HG03469 (cell line): ENCODE measurements at regions not wholly inside any gene's neighbourhood (a gene's known extent, or its start where the extent isn't known, plus 50 kb on each side); places are given as distances from the start of the nearest gene placed in this dataset.
"Not testable (repeated sequence)": the region's sequence is repeated elsewhere in the genome, so short reads cannot be mapped to it uniquely, and the experiment has no call there.

ENCODE experiments used
- ATAC-seq: cut with Tn5 transposase; IDR thresholded peaks from one replicate; pipeline ENCODE4 v1.9.1; 2021; ENCODE audit warnings: mild to moderate bottlenecking, moderate library complexity, moderate number of reproducible peaks; ENCODE audit not compliant: unreplicated experiment

- ATAC-seq, result no peak
These were observed 593.7 kb downstream of the DNAH5 start for GRCh38 chr5:13350767-13351166.

GRCh38 chr5:13348568-13348967 is 595.9 kb downstream of the DNAH5 start:
- ATAC-seq, result no peak

GRCh38 chr5:13346401-13346800 is 598.1 kb downstream of the DNAH5 start:
- ATAC-seq, result no peak

- ATAC-seq, result no peak
These were observed 605.4 kb downstream of the DNAH5 start for GRCh38 chr5:13339093-13339492.

- ATAC-seq, result not testable (repeated sequence)
These were observed 609.5 kb downstream of the DNAH5 start for GRCh38 chr5:13335026-13335425.

- ATAC-seq, result no peak
These were observed 612.9 kb downstream of the DNAH5 start for GRCh38 chr5:13331585-13331984.

- no peak for ATAC-seq
These were observed 616.2 kb downstream of the DNAH5 start for GRCh38 chr5:13328316-13328715.

GRCh38 chr5:13325765-13326164 is 618.7 kb downstream of the DNAH5 start:
- ATAC-seq, result no peak

GRCh38 chr5:13322769-13323168 is 621.7 kb downstream of the DNAH5 start:
- ATAC-seq, result no peak

GRCh38 chr5:13317654-13318053 is 626.8 kb downstream of the DNAH5 start:
- ATAC-seq, result no peak

- no peak for ATAC-seq
These were observed 628.3 kb downstream of the DNAH5 start for GRCh38 chr5:13316176-13316575.

- no peak for ATAC-seq
These were observed 637.0 kb downstream of the DNAH5 start for GRCh38 chr5:13307480-13307879.

GRCh38 chr5:13303445-13303844 is 641.0 kb downstream of the DNAH5 start:
- no peak for ATAC-seq

- no peak for ATAC-seq
These were observed 665.7 kb downstream of the DNAH5 start for GRCh38 chr5:13278811-13279210.

- ATAC-seq, result no peak
These were observed 666.3 kb downstream of the DNAH5 start for GRCh38 chr5:13278148-13278547.

- no peak for ATAC-seq
These were observed 668.3 kb downstream of the DNAH5 start for GRCh38 chr5:13276156-13276555.

GRCh38 chr5:13263701-13264100 is 680.8 kb downstream of the DNAH5 start:
- no peak for ATAC-seq

GRCh38 chr5:13253111-13253510 is 691.4 kb downstream of the DNAH5 start:
- no peak for ATAC-seq

- no peak for ATAC-seq
These were observed 691.8 kb downstream of the DNAH5 start for GRCh38 chr5:13252699-13253098.

GRCh38 chr5:13251623-13252376 is 692.7 kb downstream of the DNAH5 start:
- no peak for ATAC-seq

- ATAC-seq, result no peak
These were observed 693.8 kb downstream of the DNAH5 start for GRCh38 chr5:13250464-13251291.

GRCh38 chr5:13249854-13250253 is 694.6 kb downstream of the DNAH5 start:
- no peak for ATAC-seq
